Upper lobe of left lung (tissue), 6 donors: ENCODE measurements at regions not wholly inside any gene's neighbourhood (a gene's known extent, or its start where the extent isn't known, plus 50 kb on each side); places are given as distances from the start of the nearest gene placed in this dataset.

ENCODE experiments used
- ATAC-seq, 2 donors: fragments of 200-7000 bp; cut with Tn5 transposase; one replicate each; pipeline ENCODE4 v1.9.1; 2022; ENCODE audit warnings: mild to moderate bottlenecking in 2 of 2, moderate library complexity in 2 of 2; ENCODE audit not compliant: low FRiP score in 2 of 2
- DNase-seq, 2 donors: peaks; one replicate each; pipeline ENCODE4 v3.0.0-alpha.2; 2019 to 2020
- H3K27ac ChIP-seq, 4 donors: fragments of 200-600 bp; sonication (generic); one replicate each; pipeline ENCODE4 v1.5.1; 2016 to 2019
- H3K27me3 ChIP-seq, 4 donors: fragments of 200-600 bp; sonication (generic); one replicate each; pipeline ENCODE4 v1.5.1; 2017 to 2019
- H3K36me3 ChIP-seq, 4 donors: fragments of 200-600 bp; sonication (generic); one replicate each; pipeline ENCODE4 v1.5.1; 2016 to 2019
- H3K4me1 ChIP-seq, 4 donors: fragments of 200-600 bp; sonication (generic); one replicate each; pipeline ENCODE4 v1.5.1; 2018 to 2019
- H3K4me3 ChIP-seq, 4 donors: fragments of 200-600 bp; sonication (generic); one replicate each; pipeline ENCODE4 v1.5.1; 2017 to 2019; ENCODE audit warnings: mild to moderate bottlenecking in 2 of 4, moderate library complexity in 1 of 4
- H3K9me3 ChIP-seq, 4 donors: fragments of 200-600 bp; sonication (generic); one replicate each; pipeline ENCODE4 v1.5.1; 2018 to 2019
- CTCF ChIP-seq, 6 experiments: fragments of 450-650 bp in 4 of 6; fragments of 200-600 bp in 2 of 6; sonication (generic) in 2 of 6; IDR thresholded peaks; one replicate each; pipeline ENCODE4 v1.5.1; 2016 to 2019; ENCODE audit warnings: antibody characterized with exemption in 6 of 6
- EP300 ChIP-seq, 4 donors: sonication (generic); formaldehyde crosslinking; IDR thresholded peaks; one replicate each; pipeline ENCODE4 v1.5.1; 2017; ENCODE audit warnings: antibody characterized with exemption in 4 of 4, control low read depth in 2 of 4
- POLR2A ChIP-seq, 4 donors: fragments of 450-650 bp; IDR thresholded peaks; one replicate each; pipeline ENCODE4 v1.5.1; 2016 to 2017; ENCODE audit warnings: antibody characterized with exemption in 4 of 4, mild to moderate bottlenecking in 2 of 4
- POLR2AphosphoS5 ChIP-seq, 2 donors: sonication (generic); formaldehyde crosslinking; IDR thresholded peaks; one replicate each; pipeline ENCODE4 v1.5.1; 2017; ENCODE audit warnings: antibody characterized with exemption in 2 of 2
- WGBS, 2 donors: methylation state at CpG; one replicate each; pipeline ENCODE4 v1.1.5; 2017 to 2018; 5-methylcytosine and 5-hydroxymethylcytosine counted together
- donor health status: DM: no; HTN: no; CAD: no; lungs with moderate emphysema.
- donor health status: DM: no; HTN: yes; CAD: no; lungs with severe emphysema.

GRCh38 chr3:153438271-153438670, 276.2 kb downstream of the RAP2B start:
- H3K4me1 ChIP-seq, result peaks cover 0 to 5% (median 0%) of the 10 kb centered on the region in 4 donors
- no peaks in the 10 kb centered on the region for H3K9me3 ChIP-seq
- no peak for TF ChIP-seq POLR2AphosphoS5 (IDR thresholded peaks at IDR 0.05)
- no peak for TF ChIP-seq CTCF (IDR thresholded peaks at IDR 0.05)
- TF ChIP-seq POLR2A (IDR thresholded peaks at IDR 0.05), result no peak
- TF ChIP-seq EP300 (IDR thresholded peaks at IDR 0.05), result no peak
- no peaks in the 10 kb centered on the region for H3K27me3 ChIP-seq
- H3K27ac ChIP-seq, result no peak overlapping the region
- 51 to 58% methylated on average over 3 of the region's 3 CpGs for WGBS, 2 donors
- ATAC-seq (no peak), DNase-seq (no peak)
- H3K36me3 ChIP-seq, result no peaks in the 10 kb centered on the region
- H3K4me3 ChIP-seq, result no peak overlapping the region

GRCh38 chr3:153439780-153440179, 277.8 kb downstream of the RAP2B start:
- no peaks in the 10 kb centered on the region for H3K9me3 ChIP-seq
- H3K27ac ChIP-seq, result no peak overlapping the region
- H3K4me3 ChIP-seq, result no peak overlapping the region
- DNase-seq (no peak), ATAC-seq (no peak)
- no peaks in the 10 kb centered on the region for H3K36me3 ChIP-seq
- H3K4me1 ChIP-seq, result peaks cover 0 to 5% (median 0%) of the 10 kb centered on the region in 4 donors
- TF ChIP-seq POLR2AphosphoS5 (IDR thresholded peaks at IDR 0.05), result no peak
- TF ChIP-seq POLR2A (IDR thresholded peaks at IDR 0.05), result no peak
- no peak for TF ChIP-seq EP300 (IDR thresholded peaks at IDR 0.05)
- H3K27me3 ChIP-seq, result no peaks in the 10 kb centered on the region
- 84 to 87% methylated on average over 3 of the region's 3 CpGs for WGBS, 2 donors

- ATAC-seq (no peak), DNase-seq (no peak)
- no peak for TF ChIP-seq POLR2A (IDR thresholded peaks at IDR 0.05)
- TF ChIP-seq EP300 (IDR thresholded peaks at IDR 0.05), result no peak
- TF ChIP-seq POLR2AphosphoS5 (IDR thresholded peaks at IDR 0.05), result no peak
- TF ChIP-seq CTCF (IDR thresholded peaks at IDR 0.05), result no peak
- Histone ChIP-seq H3K36me3 (no peaks in the 10 kb centered on the region), H3K4me1 (peaks cover 0 to 5% (median 0%) of the 10 kb centered on the region in 4 donors), H3K27me3 (no peaks in the 10 kb centered on the region), H3K9me3 (no peaks in the 10 kb centered on the region), H3K4me3 (no peak overlapping the region), H3K27ac (no peak overlapping the region)
- 93 to 94% methylated on average over 5 of the region's 5 CpGs for WGBS, 2 donors
These were observed 278.3 kb downstream of the RAP2B start for GRCh38 chr3:153440311-153440710.

- no peak overlapping the region for H3K27ac ChIP-seq
- ATAC-seq (peak in 1 of 2 donors; percentile 69), DNase-seq (no peak)
- no peaks in the 10 kb centered on the region for H3K27me3 ChIP-seq
- no peaks in the 10 kb centered on the region for H3K36me3 ChIP-seq
- TF ChIP-seq POLR2AphosphoS5 (IDR thresholded peaks at IDR 0.05), result no peak
- TF ChIP-seq EP300 (IDR thresholded peaks at IDR 0.05), result no peak
- TF ChIP-seq POLR2A (IDR thresholded peaks at IDR 0.05), result no peak
- no peak for TF ChIP-seq CTCF (IDR thresholded peaks at IDR 0.05)
- H3K4me1 ChIP-seq, result peaks cover 0 to 5% (median 0%) of the 10 kb centered on the region in 4 donors
- 65 to 67% methylated on average over 2 of the region's 2 CpGs for WGBS, 2 donors
- no peak overlapping the region for H3K4me3 ChIP-seq
- no peaks in the 10 kb centered on the region for H3K9me3 ChIP-seq
These were observed 280.4 kb downstream of the RAP2B start for GRCh38 chr3:153442386-153442785.

GRCh38 chr3:153442799-153443487, 280.9 kb downstream of the RAP2B start:
- no peak for TF ChIP-seq POLR2AphosphoS5 (IDR thresholded peaks at IDR 0.05)
- no peak for TF ChIP-seq POLR2A (IDR thresholded peaks at IDR 0.05)
- TF ChIP-seq CTCF (IDR thresholded peaks at IDR 0.05), result no peak
- Histone ChIP-seq H3K4me1 (peaks cover 0 to 5% (median 0%) of the 10 kb centered on the region in 4 donors), H3K27me3 (no peaks in the 10 kb centered on the region), H3K36me3 (no peaks in the 10 kb centered on the region), H3K4me3 (no peak overlapping the region), H3K9me3 (no peaks in the 10 kb centered on the region), H3K27ac (no peak overlapping the region)
- 85 to 89% methylated on average over 3 of the region's 3 CpGs for WGBS, 2 donors
- DNase-seq (no peak), ATAC-seq (no peak)
